Chondrocyte (in vitro differentiated cells): ENCODE measurements at regions not wholly inside any gene's neighbourhood (a gene's known extent, or its start where the extent isn't known, plus 50 kb on each side); places are given as distances from the start of the nearest gene placed in this dataset.

Source experiments
- DNase-seq: peaks from one replicate; pipeline ENCODE4 v3.0.0; 2021; ENCODE audit warnings: mixed read lengths, low spot score
- H3K27ac Mint-ChIP-seq: one replicate; pipeline ENCODE4 v1.8.0; 2021; ENCODE audit warnings: mild to moderate bottlenecking, moderate library complexity, mixed read lengths; ENCODE audit not compliant: unreplicated experiment
- H3K27me3 Mint-ChIP-seq: 2 replicates; pipeline ENCODE4 v1.8.0; 2021; ENCODE audit warnings: low read depth, mixed read lengths
- H3K36me3 Mint-ChIP-seq: 2 replicates; pipeline ENCODE4 v1.8.0; 2021; ENCODE audit warnings: low read depth, mixed read lengths
- H3K4me1 Mint-ChIP-seq: 2 replicates; pipeline ENCODE4 v1.8.0; 2021; ENCODE audit warnings: low read depth, mild to moderate bottlenecking, mixed read lengths
- H3K4me3 Mint-ChIP-seq: one replicate; pipeline ENCODE4 v1.8.0; 2021; ENCODE audit warnings: mild to moderate bottlenecking, moderate library complexity, mixed read lengths; ENCODE audit not compliant: unreplicated experiment
- H3K9me3 Mint-ChIP-seq: 2 replicates; pipeline ENCODE4 v1.8.0; 2021; ENCODE audit warnings: low read depth, mixed read lengths
- TF ChIP-seq, protein P1 (sequence below): fragments of 200-600 bp; sonication (generic); IDR thresholded peaks from 2 replicates; pipeline ENCODE4 v1.5.0; 2021; ENCODE audit warnings: antibody characterized with exemption, mild to moderate bottlenecking, moderate library complexity

DNA sequence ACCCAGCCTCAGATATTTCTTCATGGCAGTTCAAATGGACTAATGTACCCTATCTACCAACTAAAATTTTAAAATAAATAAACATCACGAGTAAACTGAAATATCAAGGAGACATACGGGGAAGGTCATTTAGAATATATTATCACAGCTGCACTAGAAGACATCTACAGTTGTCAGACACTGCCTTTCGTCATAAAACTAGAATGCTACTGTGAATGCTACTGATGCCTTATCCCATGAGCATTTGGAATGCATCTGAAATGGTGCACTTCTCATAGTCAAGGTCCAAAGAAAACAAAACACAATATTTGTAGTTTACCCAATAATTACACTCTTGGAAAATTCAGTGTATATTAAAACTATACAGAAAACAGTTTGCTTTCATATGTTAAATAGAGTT, 165.2 kb downstream of the MREG start:
- DNase-seq, result no peak
- peaks cover 2% of the 10 kb centered on the region for H3K36me3 Mint-ChIP-seq
- peaks cover 60% of the 10 kb centered on the region for H3K4me1 Mint-ChIP-seq
- H3K27ac Mint-ChIP-seq, result peak overlapping the region; percentile 70
- H3K27me3 Mint-ChIP-seq, result no peaks in the 10 kb centered on the region
- H3K4me3 Mint-ChIP-seq, result no peak overlapping the region
- TF ChIP-seq, protein P1, sequence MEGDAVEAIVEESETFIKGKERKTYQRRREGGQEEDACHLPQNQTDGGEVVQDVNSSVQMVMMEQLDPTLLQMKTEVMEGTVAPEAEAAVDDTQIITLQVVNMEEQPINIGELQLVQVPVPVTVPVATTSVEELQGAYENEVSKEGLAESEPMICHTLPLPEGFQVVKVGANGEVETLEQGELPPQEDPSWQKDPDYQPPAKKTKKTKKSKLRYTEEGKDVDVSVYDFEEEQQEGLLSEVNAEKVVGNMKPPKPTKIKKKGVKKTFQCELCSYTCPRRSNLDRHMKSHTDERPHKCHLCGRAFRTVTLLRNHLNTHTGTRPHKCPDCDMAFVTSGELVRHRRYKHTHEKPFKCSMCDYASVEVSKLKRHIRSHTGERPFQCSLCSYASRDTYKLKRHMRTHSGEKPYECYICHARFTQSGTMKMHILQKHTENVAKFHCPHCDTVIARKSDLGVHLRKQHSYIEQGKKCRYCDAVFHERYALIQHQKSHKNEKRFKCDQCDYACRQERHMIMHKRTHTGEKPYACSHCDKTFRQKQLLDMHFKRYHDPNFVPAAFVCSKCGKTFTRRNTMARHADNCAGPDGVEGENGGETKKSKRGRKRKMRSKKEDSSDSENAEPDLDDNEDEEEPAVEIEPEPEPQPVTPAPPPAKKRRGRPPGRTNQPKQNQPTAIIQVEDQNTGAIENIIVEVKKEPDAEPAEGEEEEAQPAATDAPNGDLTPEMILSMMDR, result no peak
- peaks cover 7% of the 10 kb centered on the region for H3K9me3 Mint-ChIP-seq

DNA sequence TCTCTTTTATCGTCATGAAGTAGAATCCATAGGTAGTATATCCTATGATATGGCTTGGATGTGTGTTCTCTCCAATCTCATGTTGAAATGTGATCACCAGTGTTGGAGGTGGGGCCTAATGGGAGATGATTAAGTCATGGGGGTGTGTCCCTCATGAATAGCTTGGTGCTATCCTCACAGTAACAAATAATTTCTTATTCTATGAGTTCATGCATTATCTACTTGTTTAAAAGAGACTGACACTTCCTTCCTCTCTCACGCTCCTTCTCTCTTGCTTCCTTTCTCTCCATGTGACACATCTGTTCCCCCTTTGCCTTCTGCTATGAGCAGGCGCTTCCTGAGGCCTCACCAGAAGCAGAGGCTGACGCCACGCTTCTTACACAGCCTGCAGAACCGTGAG, 165.6 kb downstream of the MREG start:
- Mint-ChIP-seq H3K27me3 (no peaks in the 10 kb centered on the region), H3K27ac (peak overlapping the region; percentile 70), H3K9me3 (peaks cover 4% of the 10 kb centered on the region), H3K4me1 (peaks cover 60% of the 10 kb centered on the region), H3K4me3 (no peak overlapping the region), H3K36me3 (peaks cover 2% of the 10 kb centered on the region)
- TF ChIP-seq, protein P1, result no peak
- DNase-seq, result no peak

DNA sequence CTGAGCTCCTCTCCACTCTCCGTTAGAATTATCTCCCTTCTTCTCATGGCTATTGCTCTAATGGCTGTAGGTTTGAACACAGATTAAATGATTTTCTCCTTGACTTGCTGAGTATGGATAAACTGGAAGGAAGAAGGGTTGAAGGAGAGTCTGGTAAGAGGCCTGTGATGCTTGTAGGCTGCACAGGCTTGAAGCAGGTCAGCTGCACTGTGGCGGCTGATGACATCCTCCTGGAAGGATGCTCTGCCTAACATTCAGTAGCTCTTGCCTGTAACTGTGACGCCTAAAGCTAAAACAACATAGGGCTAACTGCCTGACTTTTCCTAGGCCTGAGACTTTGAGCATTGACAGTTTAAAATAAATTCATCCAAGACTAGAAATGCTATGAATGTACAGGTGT, 166.3 kb downstream of the MREG start:
- peaks cover 57% of the 10 kb centered on the region for H3K4me1 Mint-ChIP-seq
- H3K27me3 Mint-ChIP-seq, result no peaks in the 10 kb centered on the region
- no peak overlapping the region for H3K27ac Mint-ChIP-seq
- no peak for DNase-seq
- peaks cover 2% of the 10 kb centered on the region for H3K9me3 Mint-ChIP-seq
- no peak overlapping the region for H3K4me3 Mint-ChIP-seq
- TF ChIP-seq, protein P1, result no peak
- H3K36me3 Mint-ChIP-seq, result peaks cover 2% of the 10 kb centered on the region

DNA sequence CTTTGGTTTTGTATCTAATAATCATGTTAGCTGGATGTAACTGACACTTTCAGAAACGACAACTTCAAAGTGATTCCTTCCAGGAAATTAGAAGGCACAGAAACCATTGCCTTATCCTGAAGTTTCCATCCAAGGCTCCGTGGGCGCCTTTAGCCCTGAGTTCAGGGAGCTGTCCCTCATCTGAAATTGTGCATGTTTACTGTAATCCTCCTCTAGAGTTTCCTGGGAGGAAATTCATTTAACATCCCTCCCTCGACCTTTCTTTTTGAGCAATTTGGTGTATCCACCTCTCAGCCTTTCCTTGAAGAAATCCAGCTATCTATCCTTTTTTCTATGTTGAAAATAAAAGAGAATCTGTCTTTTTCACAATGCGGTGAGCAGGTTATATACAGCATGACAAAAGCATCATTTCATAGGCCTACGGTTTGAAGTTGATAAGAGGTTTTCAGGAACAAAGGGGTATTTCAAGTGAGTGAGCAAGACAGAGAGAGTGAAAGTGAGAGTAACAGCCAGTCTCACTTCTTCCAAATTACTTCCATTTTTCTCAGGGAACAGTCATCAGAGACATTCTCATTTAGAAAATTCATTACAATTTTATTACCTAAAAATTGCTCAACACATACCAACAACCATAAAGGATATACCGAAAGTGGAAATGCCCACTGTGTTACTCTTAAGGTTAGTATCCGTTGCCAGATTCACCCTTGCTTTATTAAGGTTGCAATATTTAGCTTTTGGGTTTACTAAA, 167.3 kb downstream of the MREG start:
- Mint-ChIP-seq H3K4me1 (peaks cover 46% of the 10 kb centered on the region), H3K4me3 (no peak overlapping the region), H3K27me3 (no peaks in the 10 kb centered on the region), H3K27ac (peak overlapping the region; percentile 9), H3K9me3 (peaks cover 2% of the 10 kb centered on the region), H3K36me3 (peaks cover 2% of the 10 kb centered on the region)
- no peak for DNase-seq
- TF ChIP-seq, protein P1, result no peak

DNA sequence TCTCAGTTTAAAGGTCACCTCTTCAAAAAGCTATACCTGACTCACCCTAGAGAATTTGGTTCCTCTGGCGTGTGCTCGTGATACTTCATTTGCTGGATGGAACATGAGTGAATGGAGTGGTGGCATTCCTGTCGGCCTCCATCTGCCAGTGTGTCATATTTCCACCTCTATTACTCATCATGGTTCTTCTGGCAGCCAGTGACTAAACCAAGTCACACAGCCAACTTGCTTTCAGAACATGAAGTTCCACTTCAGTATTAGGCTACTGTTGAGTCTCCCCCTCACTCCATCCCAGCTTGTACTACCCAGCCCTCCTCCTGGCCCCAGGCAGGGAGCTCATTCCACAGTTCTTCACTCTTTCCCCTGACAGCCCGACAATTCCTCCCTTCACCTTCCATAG, 169.8 kb downstream of the MREG start:
- H3K27ac Mint-ChIP-seq, result no peak overlapping the region
- no peaks in the 10 kb centered on the region for H3K27me3 Mint-ChIP-seq
- peaks cover 2% of the 10 kb centered on the region for H3K36me3 Mint-ChIP-seq
- no peak for DNase-seq
- no peak overlapping the region for H3K4me3 Mint-ChIP-seq
- TF ChIP-seq, protein P1, result no peak
- peaks cover 2% of the 10 kb centered on the region for H3K9me3 Mint-ChIP-seq
- peaks cover 33% of the 10 kb centered on the region for H3K4me1 Mint-ChIP-seq
